SW 1271 (cell line): ENCODE measurements at regions not wholly inside any gene's neighbourhood (a gene's known extent, or its start where the extent isn't known, plus 50 kb on each side); places are given as distances from the start of the nearest gene placed in this dataset.
A peak's percentile ranks its signal among the peaks of the same experiment; 100 is the strongest.
"Not testable (repeated sequence)": the region's sequence is repeated elsewhere in the genome, so short reads cannot be mapped to it uniquely, and the experiment has no call there.

ENCODE experiments used
- DNase-seq, 2 experiments: peaks; one replicate each; lab custom pipeline; 2025; lab: John Stamatoyannopoulos, UW

DNA sequence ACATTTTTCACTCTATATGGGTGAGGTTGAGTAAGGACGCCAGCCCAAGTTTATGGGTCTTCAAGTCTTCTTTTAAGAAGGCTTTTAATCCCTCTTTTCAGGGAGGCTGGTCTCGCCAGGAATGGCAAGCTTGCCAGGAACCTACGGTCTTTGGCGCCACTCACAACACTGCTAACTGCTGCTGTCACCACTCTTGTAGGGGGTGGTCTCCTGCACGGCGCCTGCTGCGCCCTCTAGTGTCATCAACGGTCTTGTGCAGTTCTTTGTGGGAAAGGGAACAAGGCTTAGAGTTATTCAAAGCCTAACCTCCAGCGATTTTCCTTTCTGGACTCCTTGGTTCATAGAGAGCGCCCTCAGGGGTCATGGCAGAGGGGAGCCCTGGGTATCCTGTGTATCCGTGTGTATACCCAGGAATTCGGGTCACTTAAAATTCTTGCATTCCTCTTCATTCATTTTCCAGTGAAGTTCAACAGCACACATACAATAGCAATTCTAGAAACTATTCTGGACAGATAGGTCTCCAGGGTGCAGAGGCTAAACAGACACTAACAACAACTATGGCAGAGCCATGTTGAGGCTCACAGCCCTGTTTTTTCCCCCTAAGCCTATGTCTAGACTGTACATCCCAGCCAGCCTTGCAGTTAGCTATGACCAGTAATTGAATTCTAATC, 392.8 kb upstream of the CAMK1G start:
- peak in 1 of 2 experiments; percentile 6 for DNase-seq

DNA sequence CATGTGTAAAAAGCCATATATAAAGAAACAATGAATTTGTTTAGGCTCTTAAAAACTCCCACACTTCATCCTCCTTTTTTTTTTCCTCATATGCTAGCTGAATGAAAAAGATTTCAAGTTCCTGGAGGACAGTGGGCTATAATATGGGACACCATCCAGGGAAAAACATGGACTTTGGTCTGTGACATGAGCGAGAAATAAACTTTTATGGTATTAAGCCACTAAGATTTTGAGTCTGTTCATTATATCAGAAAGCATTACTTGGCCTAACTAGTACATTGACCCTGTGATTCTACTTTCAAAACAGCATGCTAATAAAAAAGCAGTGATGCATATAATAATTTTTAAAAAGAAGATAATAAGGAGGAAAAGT, 392.3 kb upstream of the CAMK1G start:
- DNase-seq: no peak

DNA sequence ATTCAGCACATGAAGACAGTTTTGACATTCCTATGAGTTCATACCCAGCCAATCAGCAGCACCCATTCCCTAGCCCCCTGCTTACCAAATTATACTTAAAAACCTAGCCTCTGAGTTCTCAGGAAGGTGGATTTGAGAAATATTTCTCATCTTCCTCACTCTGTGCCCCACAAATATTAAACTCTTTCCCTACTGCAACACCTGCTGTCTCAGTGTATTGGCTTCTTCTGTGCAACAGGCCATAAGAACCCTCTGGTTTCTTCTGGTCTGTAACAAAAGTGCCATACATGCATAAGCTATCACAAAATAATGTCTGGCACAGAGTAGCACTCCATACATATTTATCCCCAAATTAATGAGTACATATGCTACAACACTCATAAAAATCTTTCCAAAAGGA, 387.4 kb upstream of the CAMK1G start:
- no peak for DNase-seq

DNA sequence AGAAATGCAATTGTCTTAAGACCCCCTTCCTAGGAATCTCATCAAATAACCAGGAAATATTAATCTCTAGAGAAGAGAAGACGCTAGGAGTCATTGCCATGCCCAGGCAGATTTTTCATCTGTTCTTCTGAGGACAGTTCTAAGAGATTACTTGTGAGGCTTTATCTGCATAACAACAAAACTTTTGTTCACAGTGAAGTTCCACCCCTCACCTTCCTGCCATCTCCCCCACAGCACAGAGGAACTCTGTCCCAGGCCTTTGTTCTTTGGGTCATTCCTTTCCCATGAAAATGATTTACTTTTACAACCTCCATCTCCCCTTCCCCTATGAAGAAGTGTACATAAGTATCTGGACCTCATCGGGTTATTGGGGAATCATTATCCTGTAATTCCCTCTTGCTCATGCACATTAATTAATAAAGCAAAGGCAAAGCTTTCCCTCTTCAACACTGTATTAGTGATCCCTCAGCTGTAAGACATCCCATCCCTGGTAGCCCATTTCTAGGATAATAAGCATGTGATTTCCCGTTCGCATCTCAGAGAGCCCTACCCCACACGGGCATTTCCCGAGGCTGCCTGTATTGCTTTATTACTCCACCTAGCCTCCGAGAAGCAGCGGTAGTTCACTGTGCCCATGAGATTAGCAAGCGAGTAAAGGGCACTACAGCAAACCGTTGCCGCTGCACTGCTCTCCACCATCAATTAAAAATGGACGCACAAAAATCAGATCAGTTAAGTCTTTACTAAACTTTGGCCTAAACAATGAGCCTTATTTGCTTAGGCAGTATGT, 384.4 kb upstream of the CAMK1G start:
- no peak for DNase-seq

DNA sequence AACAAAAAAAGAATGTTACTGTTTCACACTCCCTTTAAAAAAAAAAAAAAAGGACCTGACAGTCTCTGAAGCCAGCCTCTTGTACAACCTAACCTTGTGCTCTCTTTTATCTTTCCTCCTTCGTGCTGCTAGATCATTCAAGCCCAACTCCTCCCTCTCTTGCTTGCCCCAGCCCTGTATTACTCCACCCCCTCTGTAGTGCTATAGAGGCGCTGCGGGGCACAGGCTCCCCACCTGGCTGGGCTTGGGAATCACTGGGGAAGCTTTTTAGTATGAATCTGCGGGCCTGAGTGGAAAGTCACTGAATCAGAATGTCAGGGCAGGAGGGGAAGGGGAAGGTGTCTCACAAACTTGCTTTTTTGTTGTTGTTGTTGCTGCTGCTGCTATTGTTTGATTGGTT, 383.7 kb upstream of the CAMK1G start:
- no peak for DNase-seq

DNA sequence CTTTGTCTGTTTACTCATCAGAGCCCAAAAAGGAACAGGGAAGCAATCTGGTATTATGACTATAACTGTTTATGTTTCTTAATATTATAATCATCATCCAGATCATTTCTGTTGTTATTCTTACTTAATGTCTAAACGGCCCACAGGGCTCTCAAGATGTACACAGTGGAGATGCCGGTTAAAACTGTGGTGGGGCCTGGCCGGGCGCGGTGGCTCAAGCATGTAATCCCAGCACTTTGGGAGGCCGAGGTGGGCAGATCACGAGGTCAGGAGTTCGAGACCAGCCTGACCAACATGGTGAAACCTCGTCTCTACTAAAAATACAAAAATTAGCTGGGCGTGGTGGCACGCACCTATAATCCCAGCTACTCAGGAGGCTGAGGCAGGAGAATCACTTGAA, 381.2 kb upstream of the CAMK1G start:
- DNase-seq: not testable (repeated sequence)

DNA sequence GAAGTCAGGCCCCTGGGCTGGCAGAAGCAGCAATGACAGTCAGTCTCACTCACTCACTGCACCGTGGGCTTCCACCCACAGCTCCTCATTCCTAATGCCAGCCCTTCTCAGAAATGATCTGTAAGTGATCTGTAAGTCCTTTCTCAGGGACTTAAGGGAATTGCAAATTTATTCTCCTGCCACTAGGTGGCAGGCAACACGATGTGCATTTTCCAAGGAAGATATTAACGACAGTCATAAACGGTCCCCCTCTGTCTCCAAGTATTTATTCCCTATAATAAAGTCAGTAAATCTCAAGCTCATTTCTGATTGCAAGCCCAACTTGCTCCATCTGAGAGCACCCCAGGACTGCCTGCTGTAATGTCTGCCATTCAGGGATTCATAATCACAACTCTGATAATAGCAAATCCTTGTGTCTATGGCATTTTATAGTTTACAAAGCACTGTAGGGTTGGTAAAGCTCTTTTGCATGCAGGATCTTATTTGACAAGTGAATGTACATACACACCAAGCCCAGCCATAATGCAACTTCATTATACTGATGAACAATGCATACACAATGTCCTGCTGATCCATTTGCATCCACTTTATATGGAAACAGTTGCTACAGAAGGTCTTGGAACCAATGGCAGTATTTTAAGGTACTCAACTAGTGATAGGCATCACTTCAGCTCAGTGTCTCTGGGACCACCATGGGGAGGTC, 380.5 kb upstream of the CAMK1G start:
- DNase-seq: peak; percentile 1 to 4

DNA sequence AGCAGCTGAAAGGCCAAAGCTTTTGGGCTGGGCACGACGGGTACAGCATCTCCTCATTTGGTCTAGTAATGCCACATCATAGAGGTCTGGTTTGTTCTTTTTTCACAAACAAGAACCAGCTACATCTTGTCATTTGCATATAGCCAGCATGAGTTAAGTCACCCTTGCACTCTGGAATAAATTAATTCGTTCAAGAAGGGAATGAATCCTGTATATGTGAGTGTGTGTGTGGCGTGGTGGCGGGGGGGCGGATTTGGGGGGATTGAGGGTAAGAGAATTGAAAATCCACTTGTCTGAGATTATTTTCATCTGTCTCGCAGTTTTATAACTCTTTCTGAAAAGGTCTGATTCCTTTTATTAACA, 380.0 kb upstream of the CAMK1G start:
- no peak for DNase-seq

DNA sequence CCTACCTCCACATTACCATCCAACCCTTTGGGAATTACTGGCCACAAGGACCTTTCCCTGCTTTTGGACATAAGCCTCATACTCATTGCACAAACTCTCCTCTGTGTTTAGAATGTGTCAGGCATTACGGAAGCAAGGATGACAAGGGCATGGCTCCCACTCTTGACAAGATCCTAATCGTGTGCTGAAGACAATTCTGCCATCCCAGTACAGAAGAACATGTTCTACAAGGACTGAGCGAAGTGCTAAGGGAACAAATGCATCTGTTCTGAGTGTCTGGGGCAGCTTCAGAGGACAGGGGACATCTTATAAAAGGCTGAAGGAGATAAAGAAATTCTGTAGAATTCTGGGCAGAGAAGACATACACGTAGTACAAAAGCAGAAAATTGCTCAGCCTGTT, 378.5 kb upstream of the CAMK1G start:
- DNase-seq: no peak

DNA sequence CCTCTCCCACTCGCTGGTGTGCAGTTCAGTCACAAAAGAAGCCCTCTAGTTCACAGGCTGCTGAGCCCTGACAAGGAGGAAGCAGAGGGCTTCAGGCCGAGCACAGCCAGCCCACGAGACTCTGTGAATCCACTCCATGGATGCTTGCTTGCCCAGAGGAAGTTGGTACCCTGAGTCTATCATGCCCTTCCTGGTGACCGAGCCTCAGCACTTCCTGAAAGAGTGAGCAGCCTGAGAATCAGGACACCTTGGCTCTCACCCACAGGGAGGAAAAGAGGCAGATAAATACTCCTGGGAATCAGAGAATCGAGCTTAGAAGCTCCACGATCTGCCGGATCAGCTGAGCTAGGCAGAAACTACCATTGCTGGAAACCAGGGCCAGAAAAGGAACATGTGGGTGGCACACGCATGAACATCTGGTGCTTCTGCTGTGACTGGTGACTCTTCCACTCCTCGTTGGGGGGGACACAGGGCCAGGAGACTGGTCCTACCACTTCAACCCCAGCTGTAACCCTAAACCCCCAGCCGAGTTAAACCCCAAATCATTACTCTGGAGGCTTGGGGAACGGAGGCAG, 376.3 kb upstream of the CAMK1G start:
- DNase-seq: no peak

DNA sequence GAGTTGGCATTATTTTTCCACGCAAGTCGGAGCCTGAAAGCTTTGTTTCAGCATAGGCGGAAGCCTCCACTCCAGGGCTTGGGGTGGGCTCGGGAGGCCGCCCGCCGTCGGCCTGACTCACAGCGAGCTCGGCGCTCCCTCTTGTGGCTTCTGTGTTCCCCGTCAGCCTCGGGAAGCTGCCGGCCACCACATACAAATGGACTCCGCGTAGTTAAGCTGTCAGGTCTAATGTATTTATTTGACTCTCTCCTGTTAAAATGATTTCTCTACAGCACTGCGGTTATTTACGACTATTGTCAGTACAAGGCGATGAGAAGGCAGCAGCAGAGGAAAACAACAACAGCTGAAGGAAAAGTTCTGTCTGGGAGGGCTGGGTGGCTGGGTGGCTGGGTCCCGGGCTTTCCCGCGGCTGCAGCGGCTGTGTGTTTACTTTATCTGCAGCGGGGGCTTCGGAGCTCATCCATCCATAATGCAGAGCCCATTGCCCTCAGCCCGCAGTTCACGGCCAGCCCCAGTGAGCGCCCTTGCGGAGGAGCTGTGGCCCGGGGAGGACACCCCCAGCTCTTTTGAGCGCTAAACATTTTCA, 375.7 kb upstream of the CAMK1G start:
- DNase-seq: no peak

DNA sequence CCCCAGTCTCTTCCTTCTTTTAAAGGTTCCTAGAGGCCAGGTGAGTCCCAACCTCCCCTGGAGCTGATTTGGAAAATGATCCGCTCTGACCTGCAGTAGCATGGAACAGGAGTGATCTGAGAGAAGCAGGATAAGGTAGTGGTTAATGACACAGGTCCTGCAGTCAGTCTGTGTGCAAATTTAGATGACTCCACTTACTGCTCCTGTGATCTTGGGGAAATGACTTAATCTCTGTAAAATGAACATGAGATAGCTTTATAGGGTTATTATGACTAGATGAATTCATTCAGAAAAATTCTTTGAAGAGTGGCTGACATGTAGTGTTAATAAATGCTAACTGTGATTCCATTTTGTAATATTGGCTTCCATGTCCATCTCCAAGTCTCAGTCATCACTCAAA, 374.9 kb upstream of the CAMK1G start:
- no peak for DNase-seq

DNA sequence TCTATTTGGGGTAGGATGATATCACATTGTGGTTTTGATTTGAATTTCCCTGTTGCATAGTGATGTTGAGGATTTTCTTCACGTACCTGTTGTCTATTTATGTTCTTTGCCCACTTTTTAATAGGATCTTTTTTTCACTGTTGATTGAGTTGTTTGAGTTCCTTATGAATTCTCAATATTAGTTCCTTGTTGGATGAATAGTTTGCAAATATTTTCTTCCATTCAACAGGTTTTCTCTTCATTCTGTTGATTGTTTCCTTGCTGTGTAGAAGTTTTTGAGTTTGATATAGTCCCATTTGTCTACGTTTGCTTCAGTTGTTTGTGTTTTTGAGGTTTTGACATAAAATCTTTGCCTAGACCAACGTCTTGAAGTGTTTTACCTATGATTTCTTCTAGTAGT, 369.5 kb upstream of the CAMK1G start:
- no peak for DNase-seq

DNA sequence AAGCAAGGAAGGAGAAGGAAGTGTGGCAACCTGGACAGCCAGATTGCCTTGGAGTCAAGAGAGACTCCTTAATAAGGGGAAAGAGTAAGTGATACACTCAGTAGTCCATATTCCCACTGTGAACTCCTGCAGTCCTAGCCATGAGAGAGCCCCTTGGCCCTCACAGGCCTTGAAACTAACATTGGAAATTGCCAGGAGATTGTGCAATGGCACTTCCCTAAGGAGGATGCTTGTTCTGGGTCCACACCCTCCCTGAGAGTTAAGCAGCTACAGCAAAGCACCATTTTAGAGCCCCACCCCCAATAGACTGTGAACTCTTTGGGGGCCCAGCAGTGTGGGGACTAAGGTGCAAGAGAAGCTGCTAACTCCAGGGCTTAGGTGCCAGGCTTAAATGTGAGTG, 367.7 kb upstream of the CAMK1G start:
- DNase-seq: no peak

DNA sequence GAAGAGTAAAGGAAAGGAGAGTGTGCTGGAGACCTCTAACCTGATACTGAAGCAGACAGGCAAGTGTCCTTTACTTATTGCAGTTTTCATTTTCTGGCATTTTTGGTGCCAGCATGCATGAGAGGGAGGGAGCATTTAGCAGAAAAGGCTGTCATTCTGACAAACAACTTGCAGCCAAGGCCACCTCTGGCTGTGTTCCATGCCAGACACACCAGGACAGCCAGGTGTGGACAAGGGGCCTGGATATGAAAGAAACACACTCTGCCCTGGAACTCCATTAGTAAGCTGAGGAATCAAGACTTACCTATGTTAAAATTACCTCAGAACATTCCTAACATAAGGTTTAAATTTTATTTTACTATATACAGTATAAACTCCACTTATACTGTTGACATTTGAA, 365.4 kb upstream of the CAMK1G start:
- DNase-seq: no peak

DNA sequence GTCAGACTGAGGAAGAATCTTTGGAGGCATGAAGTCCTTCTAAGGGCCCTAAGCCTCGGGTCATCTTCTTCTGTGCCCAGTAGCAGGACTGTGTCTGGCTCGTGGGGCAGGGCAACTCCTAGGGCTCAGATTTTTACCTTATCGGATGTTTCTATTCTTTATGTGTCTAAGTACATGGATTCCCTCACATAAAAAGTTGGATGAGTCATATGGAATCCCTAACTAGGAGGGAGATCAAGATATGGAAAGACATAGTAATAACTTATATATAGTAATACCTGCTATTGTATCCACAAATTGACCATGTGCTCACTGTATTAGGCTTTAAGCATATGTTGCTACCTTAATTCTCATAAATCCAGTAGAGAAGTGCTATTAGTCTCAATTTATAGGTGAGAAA, 364.5 kb upstream of the CAMK1G start:
- DNase-seq: no peak

DNA sequence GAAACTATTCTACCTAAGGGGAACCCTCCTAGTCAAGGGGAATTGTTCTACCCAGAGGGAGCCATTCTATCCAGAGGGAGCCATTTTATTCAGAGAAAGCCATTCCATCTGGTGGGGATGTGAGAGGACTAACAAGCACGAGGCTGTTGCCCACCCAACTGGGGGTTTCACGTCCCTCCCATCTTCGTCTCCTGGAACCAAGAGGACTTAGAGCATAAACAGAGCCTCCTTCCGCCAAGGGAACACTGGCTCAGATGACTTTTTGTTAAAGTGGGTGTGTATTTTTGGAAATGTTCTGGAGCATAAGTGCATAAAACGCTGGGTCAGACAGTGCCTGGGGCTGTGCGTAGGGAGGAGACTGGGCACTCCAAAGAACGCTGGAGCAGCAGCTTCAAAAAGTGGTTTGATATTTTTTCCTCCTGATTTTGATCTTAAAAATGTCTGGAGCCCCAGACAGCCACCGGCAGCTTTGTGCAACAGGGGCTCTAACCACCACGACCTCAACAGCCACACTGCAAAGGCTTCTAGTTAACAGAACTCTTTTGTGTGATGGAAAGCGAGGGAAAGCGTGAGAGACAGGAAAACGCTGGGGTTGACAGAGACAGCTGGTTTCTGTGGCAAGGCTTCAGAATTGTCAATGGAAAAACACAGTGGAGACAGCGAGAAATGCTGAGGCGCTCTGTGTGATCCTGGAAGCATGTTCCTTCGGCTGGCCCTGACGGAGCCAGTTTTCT, 363.6 kb upstream of the CAMK1G start:
- no peak for DNase-seq

DNA sequence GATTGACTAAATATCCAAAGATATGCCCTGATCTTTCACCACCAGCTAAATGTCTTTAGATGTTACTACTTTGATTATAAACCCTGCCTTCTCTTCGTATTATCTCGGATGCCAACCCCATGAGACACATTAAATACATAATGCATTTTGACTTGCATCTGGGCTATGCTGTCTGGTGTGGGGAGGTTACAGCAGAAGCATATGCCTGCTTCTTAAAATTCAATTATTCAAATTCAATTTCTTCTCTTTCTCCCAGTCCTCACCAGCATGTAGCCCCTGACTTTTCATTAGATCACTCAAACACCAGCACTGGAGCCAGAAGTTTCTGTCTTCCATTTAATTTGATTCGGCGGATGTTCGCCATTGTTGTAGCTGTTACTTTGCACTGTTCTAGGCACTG, 360.7 kb upstream of the CAMK1G start:
- DNase-seq: no peak

DNA sequence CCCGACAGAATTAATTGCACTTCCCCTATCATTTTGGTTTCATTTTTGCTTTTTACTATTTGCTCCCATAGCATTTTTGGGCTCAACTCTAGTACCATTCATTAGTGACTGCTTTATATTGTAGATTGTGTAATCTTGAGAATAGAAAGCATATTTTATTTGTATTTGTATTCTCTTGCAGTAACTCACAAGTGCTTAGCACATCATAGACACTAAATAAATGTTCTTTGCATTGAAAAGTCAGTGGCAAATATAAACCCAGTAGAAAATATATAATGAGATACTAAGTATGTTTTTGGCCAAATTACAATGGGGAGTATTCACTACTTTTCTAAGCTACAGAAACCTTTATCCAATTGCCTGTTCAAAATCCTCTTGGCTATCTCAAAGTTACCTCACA, 359.7 kb upstream of the CAMK1G start:
- DNase-seq: no peak

DNA sequence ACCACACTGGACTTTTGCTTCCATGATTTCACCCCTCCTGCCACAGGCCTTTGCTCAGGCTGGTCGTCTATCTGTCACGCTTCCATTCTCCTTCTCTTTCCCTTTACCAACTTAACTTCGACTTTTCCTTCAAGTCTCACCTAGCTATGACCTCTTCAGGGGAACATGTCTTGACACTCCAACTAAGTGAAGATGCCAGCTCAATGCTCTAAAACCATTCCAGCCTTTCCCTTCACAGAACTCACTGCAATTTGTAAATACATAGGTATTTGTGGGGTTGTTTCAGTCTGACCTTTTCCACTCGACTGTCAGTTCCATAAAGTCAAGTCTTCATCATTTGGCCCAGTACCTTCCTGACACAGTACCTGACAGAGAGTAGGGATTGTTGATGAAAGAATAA, 358.6 kb upstream of the CAMK1G start:
- no peak for DNase-seq

DNA sequence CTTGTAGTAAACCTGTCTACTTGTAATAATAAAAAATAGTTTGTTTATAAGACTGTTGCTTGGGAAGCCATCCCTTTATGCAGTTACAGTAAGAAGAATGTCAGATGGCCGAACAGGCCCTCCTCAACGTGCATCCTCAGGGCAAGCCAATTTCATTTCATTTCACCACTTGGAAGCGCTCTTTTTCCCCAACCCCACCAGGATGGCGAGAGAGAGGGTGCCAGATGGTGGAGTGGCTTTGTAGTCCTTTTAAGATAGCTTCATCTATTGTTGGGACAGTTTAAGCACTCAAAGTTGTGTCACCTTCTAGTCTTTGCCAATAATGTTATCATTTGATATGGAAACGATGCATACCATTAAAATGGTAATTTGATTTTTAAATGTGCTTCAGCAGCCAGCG, 356.3 kb upstream of the CAMK1G start:
- DNase-seq: no peak

DNA sequence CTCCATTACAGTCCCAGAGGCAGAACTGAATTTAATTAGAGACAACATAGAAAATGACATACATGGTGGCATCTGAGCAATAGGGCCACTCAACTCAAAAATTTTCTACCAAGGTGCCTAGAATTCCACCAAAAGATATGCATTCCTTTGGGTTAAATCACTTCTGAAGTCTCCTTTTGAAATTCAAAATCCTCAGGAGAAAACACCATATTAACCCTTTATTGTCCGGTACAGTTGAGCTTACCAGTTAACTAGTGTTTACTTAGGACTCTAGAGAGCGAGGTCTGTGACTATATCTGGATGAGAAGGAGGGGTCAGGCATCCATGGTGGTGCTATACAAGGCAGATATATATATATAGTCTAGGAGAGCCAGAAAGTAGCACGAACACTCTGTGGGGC, 355.6 kb upstream of the CAMK1G start:
- no peak for DNase-seq
